Erythroblast (primary cell): ENCODE measurements at regions not wholly inside any gene's neighbourhood (a gene's known extent, or its start where the extent isn't known, plus 50 kb on each side); places are given as distances from the start of the nearest gene placed in this dataset.

ENCODE experiments used
- GATA1 ChIP-seq: IDR thresholded peaks from 2 replicates; pipeline ENCODE4 v1.6.1; 2011; ENCODE audit warnings: low read depth, mild to moderate bottlenecking, control low read depth, low read length, moderate library complexity
- POLR2A ChIP-seq: IDR thresholded peaks from 2 replicates; pipeline ENCODE4 v1.6.1; 2011; ENCODE audit warnings: mild to moderate bottlenecking, low read length

GRCh38 chr7:22051886-22052673 lies 106.4 kb upstream of the CDCA7L start:
- TF ChIP-seq POLR2A (no peak), GATA1 (no peak)
